Activated T-cell treated with anti-CD3 and anti-CD28 coated beads, Interleukin-2, amount 50 U/mL, for 4 hours (primary cell): ENCODE measurements at regions not wholly inside any gene's neighbourhood (a gene's known extent, or its start where the extent isn't known, plus 50 kb on each side); places are given as distances from the start of the nearest gene placed in this dataset.
"Not testable (repeated sequence)": the region's sequence is repeated elsewhere in the genome, so short reads cannot be mapped to it uniquely, and the experiment has no call there.

Source experiments
- ATAC-seq, 2 donors: fragments of 200-7000 bp; cut with Tn5 transposase; one replicate each; pipeline ENCODE4 v1.10.0; 2021
- DNase-seq: peaks from one replicate; pipeline ENCODE4 v3.0.0-alpha.2; 2020
- H3K27me3 Mint-ChIP-seq: one replicate; pipeline ENCODE4 v1.8.0; 2021; ENCODE audit warnings: low read depth, mixed read lengths
- H3K36me3 Mint-ChIP-seq: one replicate; pipeline ENCODE4 v1.8.0; 2022; ENCODE audit warnings: mixed read lengths; ENCODE audit not compliant: insufficient read depth
- H3K4me1 Mint-ChIP-seq: one replicate; pipeline ENCODE4 v1.8.0; 2021; ENCODE audit warnings: low read depth, mixed read lengths
- H3K4me3 Mint-ChIP-seq: one replicate; pipeline ENCODE4 v1.8.0; 2021; ENCODE audit warnings: mild to moderate bottlenecking, moderate library complexity, mixed read lengths
- H3K9me3 Mint-ChIP-seq: one replicate; pipeline ENCODE4 v1.8.0; 2021; ENCODE audit warnings: mixed read lengths

DNA sequence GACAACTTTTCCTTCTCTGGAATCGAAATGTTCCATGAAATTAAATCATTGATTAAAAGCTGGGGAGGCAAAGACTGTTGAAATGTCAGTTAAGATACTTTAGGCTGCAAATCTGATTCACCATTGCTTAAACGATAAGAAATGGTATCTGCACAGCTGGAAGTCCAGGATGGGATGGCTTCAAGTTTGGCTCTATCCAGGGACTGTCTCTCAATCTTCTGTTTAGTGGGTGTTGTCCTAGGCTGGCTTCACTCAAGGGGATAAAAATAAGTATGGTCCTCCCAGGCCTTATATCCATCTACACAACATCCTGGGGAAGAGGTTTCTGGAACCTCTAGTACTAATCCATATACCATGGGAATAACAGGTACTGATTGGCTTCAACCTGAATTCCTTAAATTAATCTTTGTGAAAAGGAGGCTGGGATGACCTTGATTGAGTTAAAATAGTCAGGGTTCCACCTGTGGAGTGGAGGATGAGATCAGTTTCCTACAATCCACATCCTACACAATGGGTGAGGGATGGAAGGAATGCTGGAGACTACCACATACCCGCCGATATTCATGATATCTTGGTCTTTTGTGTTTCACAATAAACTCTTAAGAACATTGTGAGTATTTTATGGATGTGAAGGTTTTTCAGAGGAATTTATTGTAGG, 156.0 kb upstream of the L3MBTL4 start:
- H3K9me3 Mint-ChIP-seq: peaks cover 7% of the 10 kb centered on the region
- H3K36me3 Mint-ChIP-seq: no peaks in the 10 kb centered on the region
- H3K4me3 Mint-ChIP-seq: no peak overlapping the region
- no peaks in the 10 kb centered on the region for H3K4me1 Mint-ChIP-seq
- H3K27me3 Mint-ChIP-seq: no peaks in the 10 kb centered on the region
- DNase-seq (no peak), ATAC-seq (no peak)

DNA sequence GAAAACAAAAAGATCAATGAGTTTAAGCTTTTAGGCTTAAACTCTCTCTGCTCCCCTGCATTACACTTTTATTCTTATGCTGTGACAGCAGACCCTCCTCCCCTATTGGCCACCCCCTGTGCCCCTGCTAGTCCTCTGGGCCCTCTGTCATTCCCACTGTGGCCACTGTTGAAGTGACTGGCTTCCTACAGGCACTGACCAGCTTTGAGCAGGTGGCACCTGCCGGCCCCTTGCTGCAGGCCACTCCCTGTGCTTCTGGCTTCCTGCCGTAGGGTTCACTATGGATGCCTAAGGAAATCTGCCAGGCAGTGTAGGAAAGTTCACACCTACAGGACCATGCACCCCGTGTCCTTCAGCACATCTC, 156.5 kb upstream of the L3MBTL4 start:
- Mint-ChIP-seq H3K36me3 (no peaks in the 10 kb centered on the region), H3K4me1 (no peaks in the 10 kb centered on the region), H3K4me3 (no peak overlapping the region), H3K9me3 (peaks cover 7% of the 10 kb centered on the region), H3K27me3 (no peaks in the 10 kb centered on the region)
- no peak for ATAC-seq
- no peak for DNase-seq

DNA sequence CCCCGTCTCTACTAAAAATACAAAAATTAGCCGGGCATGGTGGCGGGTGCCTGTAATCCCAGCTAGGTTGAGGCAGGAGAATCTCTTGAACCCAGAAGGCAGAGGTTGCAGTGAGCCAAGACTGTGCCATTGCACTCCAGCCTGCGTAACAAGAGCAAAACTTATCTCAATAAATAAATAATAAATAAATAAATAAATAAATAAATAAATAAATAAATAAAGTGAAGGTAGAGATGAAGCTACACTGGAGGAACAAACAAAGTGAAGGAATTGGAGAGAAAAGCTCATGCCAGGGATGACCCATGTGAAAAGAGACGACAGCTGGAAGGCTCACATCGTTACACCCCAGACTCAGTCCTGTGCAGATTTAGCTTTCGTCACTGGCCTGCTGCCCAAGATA, 157.3 kb upstream of the ARHGAP28 start:
- not testable (repeated sequence) for ATAC-seq, DNase-seq, H3K9me3 Mint-ChIP-seq, H3K4me3 Mint-ChIP-seq, H3K27me3 Mint-ChIP-seq, H3K4me1 Mint-ChIP-seq, H3K36me3 Mint-ChIP-seq

DNA sequence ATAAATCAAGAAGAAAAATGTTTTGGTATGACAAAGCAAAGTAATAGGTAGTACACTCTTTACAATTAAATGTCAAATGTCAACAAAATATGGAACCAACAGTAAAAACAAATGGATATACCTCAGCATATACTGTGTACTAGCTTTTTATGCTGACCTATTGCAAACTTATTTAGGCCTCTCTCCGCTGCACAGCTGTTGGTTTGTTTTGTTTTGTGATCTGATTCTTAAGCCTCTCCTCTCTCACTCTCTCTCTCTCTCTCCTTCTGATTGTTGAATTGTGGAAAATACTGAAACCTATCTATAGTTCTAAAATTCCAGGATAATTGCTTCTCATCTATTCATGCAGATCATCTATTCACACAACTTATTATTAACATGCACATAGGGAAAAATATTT, 154.9 kb upstream of the ARHGAP28 start:
- H3K4me1 Mint-ChIP-seq: no peaks in the 10 kb centered on the region
- no peak for DNase-seq
- no peak for ATAC-seq
- no peaks in the 10 kb centered on the region for H3K36me3 Mint-ChIP-seq
- H3K4me3 Mint-ChIP-seq: no peak overlapping the region
- peaks cover 3% of the 10 kb centered on the region for H3K9me3 Mint-ChIP-seq
- H3K27me3 Mint-ChIP-seq: no peaks in the 10 kb centered on the region

DNA sequence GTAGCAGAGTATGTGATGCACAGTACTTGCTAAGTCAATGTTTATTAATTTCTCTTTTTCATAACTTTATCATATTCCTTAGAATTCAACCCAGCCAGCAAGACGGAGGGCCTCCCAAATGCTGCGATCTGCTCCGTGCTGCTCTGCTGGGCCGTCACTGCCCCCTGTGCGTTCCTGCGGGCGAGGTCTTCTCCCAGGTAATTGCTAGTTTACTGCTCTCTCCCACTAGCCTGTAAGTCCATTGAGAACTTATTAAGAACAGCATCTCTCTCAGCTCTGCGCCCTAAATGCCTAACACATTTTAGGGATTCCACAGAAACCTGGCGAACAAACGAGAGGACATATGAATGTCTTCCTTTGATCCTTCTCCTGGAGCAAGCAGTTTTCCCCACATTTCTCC, 153.6 kb upstream of the ARHGAP28 start:
- H3K36me3 Mint-ChIP-seq: no peaks in the 10 kb centered on the region
- peaks cover 3% of the 10 kb centered on the region for H3K9me3 Mint-ChIP-seq
- no peak overlapping the region for H3K4me3 Mint-ChIP-seq
- DNase-seq (no peak), ATAC-seq (no peak)
- H3K4me1 Mint-ChIP-seq: no peaks in the 10 kb centered on the region
- no peaks in the 10 kb centered on the region for H3K27me3 Mint-ChIP-seq

DNA sequence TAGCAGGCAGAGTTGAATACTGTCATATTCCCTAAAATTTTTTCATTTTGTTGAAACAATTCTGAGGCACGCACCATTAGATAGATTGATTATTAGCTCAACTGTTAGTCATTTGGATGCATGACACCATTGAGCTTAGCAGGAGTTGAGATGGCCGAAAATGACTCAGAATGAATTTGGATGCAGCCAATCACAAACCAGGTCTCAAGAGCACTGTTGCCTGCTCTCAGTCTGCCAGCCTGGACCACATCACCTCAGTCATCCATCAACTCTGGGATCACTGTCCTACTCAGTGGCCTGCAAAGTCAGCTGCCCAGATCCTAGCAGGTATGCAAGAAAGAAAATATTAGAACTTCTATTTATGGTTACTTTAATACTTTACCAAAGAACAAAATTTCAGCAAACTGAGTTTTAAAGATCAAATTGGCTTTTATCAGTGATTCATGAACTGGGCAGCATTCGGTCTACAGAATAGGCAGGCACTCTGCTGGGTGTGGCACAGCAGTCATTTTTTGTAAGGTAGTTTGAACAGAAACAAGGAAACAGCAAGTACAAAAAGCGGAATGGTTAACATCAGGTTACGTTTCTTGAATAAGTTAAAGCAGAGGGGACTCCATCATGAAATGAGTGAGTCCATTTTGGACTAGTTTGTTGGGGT, 152.7 kb upstream of the ARHGAP28 start:
- H3K27me3 Mint-ChIP-seq: no peaks in the 10 kb centered on the region
- H3K9me3 Mint-ChIP-seq: peaks cover 8% of the 10 kb centered on the region
- no peak for DNase-seq
- H3K4me3 Mint-ChIP-seq: no peak overlapping the region
- no peaks in the 10 kb centered on the region for H3K4me1 Mint-ChIP-seq
- no peaks in the 10 kb centered on the region for H3K36me3 Mint-ChIP-seq
- ATAC-seq: no peak

DNA sequence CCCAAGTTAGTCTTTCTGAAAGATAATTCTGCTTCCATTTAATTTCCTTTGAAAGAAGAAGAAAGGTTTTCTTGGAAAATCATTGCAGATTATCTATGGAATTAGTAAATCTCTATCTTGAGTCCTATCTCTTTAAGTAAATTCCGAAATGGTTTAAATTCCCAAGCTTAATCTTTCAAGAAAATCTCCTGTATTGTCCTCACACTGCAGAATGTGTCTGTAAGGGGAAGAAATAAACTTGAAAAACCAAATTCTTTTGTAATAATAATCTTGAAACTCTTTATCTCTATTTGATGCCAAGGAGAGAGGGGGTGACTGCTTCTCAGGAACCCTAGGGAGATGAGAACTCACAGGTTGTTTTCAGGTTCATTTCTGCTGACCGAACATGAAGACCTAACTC, 150.8 kb upstream of the ARHGAP28 start:
- no peak for ATAC-seq
- no peaks in the 10 kb centered on the region for H3K27me3 Mint-ChIP-seq
- H3K4me1 Mint-ChIP-seq: no peaks in the 10 kb centered on the region
- no peak for DNase-seq
- H3K4me3 Mint-ChIP-seq: no peak overlapping the region
- H3K9me3 Mint-ChIP-seq: peaks cover 16% of the 10 kb centered on the region
- H3K36me3 Mint-ChIP-seq: no peaks in the 10 kb centered on the region

DNA sequence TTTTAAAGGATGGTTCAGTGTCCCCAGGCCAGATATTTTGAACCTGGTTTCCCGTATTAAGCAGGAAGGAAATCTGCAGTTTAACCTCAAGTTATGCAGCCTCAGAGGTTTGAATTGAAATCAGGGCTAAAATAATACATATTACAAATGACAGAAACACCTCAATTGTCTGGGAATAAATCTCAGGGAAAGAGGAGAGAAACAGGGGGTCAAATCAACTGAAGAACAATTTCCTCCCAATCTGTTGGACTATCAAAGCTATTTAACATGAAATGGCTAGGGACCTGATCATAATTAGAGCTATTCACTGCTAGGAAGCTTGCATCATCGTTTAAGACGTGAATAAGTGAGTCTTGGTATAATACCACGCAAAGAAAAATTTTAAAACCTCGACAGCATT, 150.0 kb upstream of the ARHGAP28 start:
- H3K36me3 Mint-ChIP-seq: no peaks in the 10 kb centered on the region
- H3K4me3 Mint-ChIP-seq: no peak overlapping the region
- DNase-seq (no peak), ATAC-seq (no peak)
- no peaks in the 10 kb centered on the region for H3K27me3 Mint-ChIP-seq
- no peaks in the 10 kb centered on the region for H3K4me1 Mint-ChIP-seq
- peaks cover 23% of the 10 kb centered on the region for H3K9me3 Mint-ChIP-seq

DNA sequence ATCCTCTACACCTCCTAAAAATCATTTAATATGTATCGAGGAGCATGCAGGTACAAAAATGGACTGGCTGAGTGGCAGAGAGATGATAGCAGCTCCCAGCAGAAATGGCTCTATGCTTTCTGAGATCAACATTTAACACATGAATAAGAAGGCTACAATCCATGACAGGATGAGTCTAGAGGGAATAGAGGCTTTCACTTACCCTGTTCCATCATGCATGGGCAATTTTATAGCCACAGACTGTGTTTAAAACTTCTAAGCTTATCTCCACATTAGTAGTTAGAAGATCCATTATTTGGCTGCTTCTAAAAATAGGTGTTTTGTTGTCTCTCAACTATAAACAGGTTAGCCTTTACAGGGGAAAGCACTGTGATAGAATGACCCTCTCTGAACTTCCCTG, 149.1 kb upstream of the ARHGAP28 start:
- ATAC-seq (no peak), DNase-seq (no peak)

DNA sequence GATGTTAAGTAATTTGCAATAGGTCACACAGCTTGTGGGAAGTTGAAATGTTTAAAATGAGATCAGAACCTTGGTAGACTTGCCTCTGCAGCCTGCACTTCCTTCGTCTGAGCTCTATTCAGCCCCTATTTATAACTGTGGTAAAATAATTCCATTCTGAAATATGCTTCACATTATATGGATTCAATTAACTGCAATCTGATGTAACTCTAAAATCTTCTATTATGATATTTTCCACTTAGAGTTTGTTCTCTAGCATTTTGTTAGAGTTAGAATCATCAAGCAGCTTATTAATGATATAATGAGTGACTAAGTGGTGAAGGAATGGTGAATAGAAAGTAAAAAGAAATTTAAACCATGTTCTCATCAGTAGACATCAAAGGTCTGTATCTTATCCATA, 139.6 kb upstream of the ARHGAP28 start:
- Mint-ChIP-seq H3K4me1 (no peaks in the 10 kb centered on the region), H3K36me3 (no peaks in the 10 kb centered on the region), H3K27me3 (no peaks in the 10 kb centered on the region), H3K4me3 (no peak overlapping the region), H3K9me3 (peaks cover 7% of the 10 kb centered on the region)
- DNase-seq (no peak), ATAC-seq (no peak)

More for the DNA sequence above, 149.1 kb upstream of the ARHGAP28 start:
- H3K4me3 Mint-ChIP-seq: no peak overlapping the region
- H3K27me3 Mint-ChIP-seq: no peaks in the 10 kb centered on the region
- H3K9me3 Mint-ChIP-seq: peaks cover 27% of the 10 kb centered on the region
- no peaks in the 10 kb centered on the region for H3K4me1 Mint-ChIP-seq
- H3K36me3 Mint-ChIP-seq: no peaks in the 10 kb centered on the region

DNA sequence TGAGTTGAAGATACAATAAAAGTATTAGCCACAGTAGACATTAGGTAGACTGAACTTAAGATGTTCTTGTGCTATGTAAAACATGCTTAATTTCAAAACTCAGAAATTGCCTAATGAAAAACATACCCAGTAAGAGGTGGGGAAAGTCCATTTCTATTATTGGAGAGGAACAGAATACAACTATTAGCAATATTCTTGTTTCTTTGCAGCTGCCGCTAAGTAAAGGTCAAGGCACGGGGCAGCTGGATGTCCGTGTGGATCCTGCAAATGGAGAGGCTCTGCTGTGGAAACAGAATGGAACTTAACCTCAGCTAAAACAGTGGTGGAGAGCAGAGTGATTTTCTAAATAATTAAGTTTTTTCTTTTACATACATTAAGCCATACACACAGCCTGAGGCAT, 139.2 kb upstream of the ARHGAP28 start:
- ATAC-seq (no peak), DNase-seq (no peak)
- Mint-ChIP-seq H3K27me3 (no peaks in the 10 kb centered on the region), H3K9me3 (peaks cover 6% of the 10 kb centered on the region), H3K36me3 (no peaks in the 10 kb centered on the region), H3K4me1 (no peaks in the 10 kb centered on the region), H3K4me3 (no peak overlapping the region)

DNA sequence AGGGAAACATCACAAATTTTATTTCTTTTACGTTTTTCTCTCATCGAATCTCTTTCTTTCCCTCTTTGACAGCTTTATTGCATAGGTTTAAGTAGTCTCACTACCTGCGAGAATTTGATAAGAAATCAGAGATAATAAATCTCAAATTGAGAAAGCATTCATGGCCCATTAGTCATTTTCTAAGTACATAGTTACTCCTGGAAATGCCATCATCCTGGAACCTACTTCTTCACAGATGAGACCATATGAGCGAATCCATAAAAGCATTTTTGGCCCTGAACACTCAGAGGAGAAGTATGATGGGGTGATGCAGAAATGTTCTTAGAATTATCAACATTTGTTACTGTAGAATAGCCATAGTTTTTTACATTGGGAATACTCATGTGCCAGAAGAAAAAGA, 138.0 kb upstream of the ARHGAP28 start:
- no peak for DNase-seq
- no peak for ATAC-seq
- H3K9me3 Mint-ChIP-seq: peaks cover under 1% of the 10 kb centered on the region
- no peaks in the 10 kb centered on the region for H3K4me1 Mint-ChIP-seq
- H3K4me3 Mint-ChIP-seq: no peak overlapping the region
- H3K36me3 Mint-ChIP-seq: no peaks in the 10 kb centered on the region
- H3K27me3 Mint-ChIP-seq: no peaks in the 10 kb centered on the region

DNA sequence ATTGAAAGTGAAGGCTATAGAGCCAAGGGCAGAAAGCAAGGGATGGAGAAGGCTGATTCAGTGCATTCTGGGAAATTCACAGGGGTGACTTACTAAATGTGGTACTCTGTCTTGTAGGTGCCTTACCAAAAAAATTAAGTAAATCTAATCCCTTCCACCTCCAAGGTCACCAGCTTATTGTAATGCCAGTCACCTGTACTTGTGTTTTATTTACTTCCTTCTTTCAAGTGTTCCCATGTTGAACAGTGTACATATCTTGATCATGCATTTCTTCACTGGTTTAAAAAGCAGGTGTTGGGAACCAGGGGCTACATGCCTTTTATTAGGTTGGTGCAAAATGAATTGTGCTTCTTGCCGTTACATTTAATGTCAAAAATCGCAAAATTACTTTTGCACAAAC, 137.0 kb upstream of the ARHGAP28 start:
- Mint-ChIP-seq H3K27me3 (no peaks in the 10 kb centered on the region), H3K4me1 (no peaks in the 10 kb centered on the region), H3K36me3 (no peaks in the 10 kb centered on the region), H3K4me3 (no peak overlapping the region), H3K9me3 (no peaks in the 10 kb centered on the region)
- no peak for ATAC-seq
- no peak for DNase-seq

DNA sequence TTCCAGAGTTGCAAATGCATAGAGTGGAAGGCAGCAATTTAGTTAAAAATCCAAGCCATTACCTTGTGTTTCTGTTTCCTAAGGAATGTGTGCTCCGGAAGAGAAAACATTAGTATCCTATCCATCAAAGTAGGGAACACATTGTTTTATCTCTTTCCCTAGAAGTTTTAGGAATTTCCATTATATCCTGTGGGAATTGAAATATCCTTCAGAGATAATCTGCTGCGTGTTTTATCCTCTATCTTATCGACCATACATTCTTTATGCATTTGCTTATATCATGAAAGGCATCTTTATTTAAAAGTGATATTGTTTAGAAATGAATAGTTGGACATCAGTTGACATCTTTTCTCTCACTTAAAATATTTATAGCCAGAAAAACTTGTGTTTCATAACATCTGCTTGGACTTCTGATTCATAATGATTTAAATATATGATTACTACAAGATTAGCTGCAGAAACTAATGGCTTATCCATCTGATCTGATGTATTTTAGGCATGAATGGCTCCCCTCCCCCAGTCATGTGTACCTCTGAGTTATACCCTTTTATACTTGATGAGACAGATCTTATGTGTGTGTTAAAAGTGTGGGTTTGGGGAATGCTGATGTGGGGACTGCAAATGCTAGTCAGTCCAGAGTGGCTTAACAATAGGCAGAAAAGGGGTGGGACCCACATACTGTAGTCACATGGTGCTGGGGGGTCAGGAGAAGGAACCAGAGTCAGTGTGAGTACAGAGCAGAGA, 136.2 kb upstream of the ARHGAP28 start:
- H3K4me1 Mint-ChIP-seq: no peaks in the 10 kb centered on the region
- no peak for ATAC-seq
- no peaks in the 10 kb centered on the region for H3K9me3 Mint-ChIP-seq
- H3K36me3 Mint-ChIP-seq: no peaks in the 10 kb centered on the region
- DNase-seq: no peak
- H3K27me3 Mint-ChIP-seq: no peaks in the 10 kb centered on the region
- H3K4me3 Mint-ChIP-seq: no peak overlapping the region

DNA sequence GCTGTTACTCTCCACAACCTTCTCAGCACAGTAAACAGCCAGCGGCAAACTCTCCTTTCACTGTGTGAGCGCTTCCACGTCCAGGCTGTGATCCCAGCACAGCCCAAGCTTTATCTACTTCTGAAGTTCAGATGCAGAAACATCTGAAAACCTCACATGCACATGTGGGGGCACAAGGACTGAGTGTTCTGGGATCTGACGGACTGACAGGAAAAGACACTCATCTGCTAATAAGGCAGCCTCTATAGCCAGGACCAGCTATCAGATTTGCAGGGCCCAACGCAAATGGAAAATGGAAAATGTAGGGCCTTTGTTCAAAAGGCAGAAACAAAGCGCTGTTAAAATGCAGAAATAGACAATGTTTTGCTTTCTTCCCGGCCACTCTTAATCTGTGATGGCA, 133.8 kb upstream of the ARHGAP28 start:
- ATAC-seq: no peak
- Mint-ChIP-seq H3K27me3 (no peaks in the 10 kb centered on the region), H3K9me3 (no peaks in the 10 kb centered on the region), H3K4me1 (no peaks in the 10 kb centered on the region), H3K36me3 (no peaks in the 10 kb centered on the region), H3K4me3 (no peak overlapping the region)
- DNase-seq: no peak
